Fibroblast of gingiva (primary cell): ENCODE measurements at regions not wholly inside any gene's neighbourhood (a gene's known extent, or its start where the extent isn't known, plus 50 kb on each side); places are given as distances from the start of the nearest gene placed in this dataset.
"Not testable (repeated sequence)": the region's sequence is repeated elsewhere in the genome, so short reads cannot be mapped to it uniquely, and the experiment has no call there.

Experiments used
- DNase-seq: peaks from one replicate; pipeline ENCODE4 v3.0.0-alpha.2; 2011; ENCODE audit warnings: low read depth

DNA sequence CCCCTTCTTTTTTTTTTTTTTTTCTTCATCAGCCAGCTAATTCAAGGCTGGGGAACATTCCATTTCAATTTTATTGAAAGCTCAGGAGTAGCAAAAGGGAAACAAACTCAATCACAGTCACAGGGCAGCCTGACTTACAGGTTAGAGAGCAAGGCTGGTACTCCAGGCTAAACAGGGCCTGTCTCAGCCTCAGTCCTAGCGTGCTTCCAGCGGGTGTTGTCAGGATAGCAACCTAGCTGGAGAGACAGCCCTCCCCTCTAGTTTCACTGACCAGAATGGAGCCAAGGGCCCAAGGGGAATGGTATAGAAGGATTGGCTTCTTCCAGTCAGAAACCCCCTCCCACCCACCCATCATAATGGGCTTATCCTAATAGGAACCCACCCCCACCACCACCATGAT is 132.9 kb downstream of the PXDC1 start:
- DNase-seq: no peak

GRCh38 chr6:3617681-3618311 is 133.7 kb downstream of the PXDC1 start:
- no peak for DNase-seq

DNA sequence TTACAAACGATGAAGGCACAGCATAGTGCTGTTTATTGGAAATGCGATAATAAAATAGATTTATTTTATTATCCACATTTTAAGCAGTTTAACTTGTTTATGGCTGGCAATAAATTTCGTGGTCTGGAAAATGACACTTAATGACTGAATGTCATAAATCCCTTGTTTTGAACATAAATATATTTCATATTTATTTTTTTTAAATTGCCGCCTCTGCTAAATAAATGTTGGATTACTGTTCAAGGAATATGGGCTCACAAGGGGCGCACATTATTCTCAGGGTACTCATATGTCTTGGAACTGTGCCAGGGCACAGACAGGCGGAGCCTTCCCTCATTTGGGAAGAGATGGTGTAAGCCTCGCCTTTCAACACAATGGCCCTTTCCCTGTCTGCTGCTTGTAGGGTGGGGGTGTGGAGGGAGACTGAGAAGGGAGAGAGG is 134.3 kb downstream of the PXDC1 start:
- DNase-seq: no peak

GRCh38 chr6:3616565-3617176 is 134.8 kb downstream of the PXDC1 start:
- DNase-seq: no peak

GRCh38 chr6:3615391-3616380 is 135.8 kb downstream of the PXDC1 start:
- DNase-seq: no peak

DNA sequence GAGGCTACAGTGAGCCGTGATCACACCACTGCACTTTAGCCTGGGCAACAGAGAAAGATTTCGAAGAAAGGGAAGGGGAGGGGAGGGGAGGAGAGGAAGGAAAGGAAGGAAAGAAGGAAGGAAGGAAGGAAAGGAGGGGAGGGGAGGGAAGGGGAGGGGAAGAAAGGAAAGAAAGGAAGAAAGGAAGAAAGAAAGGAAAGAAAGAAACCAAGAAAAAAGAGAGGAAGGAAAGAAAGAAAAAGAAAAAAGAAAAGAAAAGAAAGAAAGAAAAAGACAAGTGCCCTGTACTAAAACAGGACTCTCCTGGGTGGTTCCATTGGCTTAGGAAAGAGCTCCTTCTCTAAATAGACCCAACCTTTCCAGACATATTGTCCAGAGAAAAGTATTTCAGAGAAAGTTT is 136.6 kb downstream of the PXDC1 start:
- no peak for DNase-seq

DNA sequence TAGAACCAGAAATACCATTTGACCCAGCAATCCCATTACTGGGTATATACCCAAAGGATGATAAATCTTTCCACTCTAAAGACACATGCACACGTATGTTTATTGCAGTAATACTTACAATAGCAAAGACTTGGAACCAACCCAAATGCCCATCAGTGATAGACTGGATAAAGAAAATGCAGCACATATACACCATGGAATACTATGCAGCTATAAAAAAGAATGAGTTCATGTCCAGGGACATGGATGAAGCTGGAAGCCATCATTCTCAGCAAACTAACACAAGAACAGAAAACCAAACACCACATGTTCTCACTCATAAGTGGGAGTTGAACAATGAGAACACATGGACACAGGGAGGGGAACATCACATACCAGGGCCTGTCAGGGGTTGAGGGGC is 137.9 kb downstream of the PXDC1 start:
- DNase-seq: not testable (repeated sequence)

DNA sequence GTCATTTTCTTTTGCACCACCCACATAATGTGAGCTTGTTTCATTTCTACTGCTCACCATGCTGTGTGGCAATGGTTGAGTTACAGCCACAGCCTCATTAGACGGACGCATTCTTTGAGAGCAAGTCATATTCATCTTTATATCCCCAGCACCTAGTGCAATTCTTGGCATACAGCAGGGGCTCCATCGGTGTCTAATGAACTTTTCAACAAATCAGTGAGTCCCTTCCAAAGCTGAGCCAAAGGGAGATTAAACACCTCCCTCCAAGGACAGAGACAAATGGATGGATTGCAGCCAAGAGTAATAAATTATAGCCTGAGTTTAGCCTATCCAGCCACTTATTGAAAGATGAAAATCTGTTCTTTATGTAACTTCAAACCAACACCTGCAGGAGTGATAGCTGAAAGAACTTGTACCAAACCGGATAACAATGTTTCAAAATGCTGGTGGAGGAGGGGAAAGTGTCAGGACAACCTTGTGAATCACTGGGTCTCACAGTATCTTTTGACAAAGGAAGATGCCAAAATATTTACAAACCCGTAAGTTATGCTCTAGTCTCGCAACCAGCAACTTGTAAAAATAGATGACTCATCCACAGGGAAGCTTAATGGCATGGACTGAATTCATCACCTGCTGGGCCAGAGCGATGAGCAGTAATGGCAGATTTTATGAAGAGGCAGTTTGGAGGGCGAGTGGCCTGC is 139.0 kb downstream of the PXDC1 start:
- peak; percentile 84 for DNase-seq

DNA sequence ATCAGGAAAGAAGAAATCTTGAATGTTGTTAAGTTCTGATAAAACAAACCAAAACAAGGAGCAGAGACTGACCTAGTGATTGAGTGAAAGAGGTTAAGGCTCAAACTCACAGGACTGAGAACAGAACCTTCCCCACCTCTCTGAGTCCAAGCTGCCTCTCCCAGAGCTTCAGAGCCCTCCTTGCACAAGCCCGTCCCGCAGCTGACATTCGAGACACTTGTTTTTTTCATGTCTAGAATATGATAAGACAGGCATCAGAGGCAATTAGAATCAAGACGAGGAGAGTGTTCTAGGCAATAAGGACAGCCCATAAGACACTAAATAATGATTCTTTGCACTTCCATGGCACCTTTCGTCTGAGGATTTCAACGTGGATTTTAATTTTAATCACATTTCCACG is 140.6 kb downstream of the PXDC1 start:
- DNase-seq: no peak

DNA sequence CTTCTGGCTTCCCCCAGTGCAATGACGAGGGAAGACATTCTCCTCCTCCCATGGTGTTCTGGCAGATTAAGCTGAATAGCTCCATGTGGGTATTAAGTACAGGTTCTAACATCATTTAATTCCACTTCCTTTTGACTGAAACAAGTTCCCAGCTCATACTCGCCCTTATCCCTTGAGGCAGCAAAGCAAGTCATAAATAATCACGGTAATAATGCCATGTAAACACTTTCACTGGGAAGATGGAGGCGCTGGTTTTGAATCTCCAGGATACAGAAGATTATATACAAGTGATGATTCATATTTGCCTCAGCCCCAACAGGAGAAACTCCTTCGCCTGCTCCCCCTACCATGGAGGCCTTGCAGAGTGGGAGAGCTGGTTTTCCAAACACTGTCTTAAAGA is 141.3 kb downstream of the PXDC1 start:
- no peak for DNase-seq

GRCh38 chr6:3609388-3609787 is 142.1 kb downstream of the PXDC1 start:
- DNase-seq: no peak

DNA sequence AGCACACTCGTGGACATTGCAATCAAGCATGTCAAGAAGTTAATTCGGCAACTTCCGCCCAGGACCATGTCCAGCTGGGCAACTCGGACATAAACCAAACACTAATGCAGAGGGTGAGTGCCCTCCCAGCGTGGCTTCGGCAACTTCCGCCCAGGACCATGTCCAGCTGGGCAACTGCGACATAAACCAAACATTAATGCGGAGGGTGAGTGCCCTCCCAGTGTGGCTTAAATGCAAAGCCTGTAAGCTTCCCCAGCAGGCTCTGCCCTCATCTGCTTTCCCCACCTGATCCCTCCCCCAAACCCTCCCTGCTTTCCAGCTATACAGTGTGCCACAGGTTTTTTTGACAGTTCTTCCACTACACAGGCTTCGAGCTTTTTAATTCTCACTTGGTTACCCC is 143.4 kb downstream of the PXDC1 start:
- peak; percentile 11 for DNase-seq

DNA sequence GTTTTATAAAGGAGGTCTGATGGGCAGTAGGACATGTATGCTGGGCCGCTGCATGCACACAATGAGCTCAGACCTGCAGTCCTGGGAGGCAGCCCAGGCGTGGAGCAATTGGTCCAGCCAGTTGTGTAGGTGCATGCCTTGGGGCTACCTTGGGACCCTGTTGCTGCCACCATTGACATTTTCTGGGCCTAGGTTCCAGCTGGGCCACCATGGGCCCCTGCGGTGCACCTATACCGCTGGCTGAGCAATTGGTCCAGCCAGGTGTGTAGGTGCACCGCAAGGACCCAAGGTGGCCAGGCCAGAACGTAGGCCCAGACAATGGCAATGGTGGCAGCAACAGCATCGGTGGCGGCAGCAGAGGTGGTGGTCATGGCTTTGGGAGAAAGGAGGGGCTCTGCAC is 143.9 kb downstream of the PXDC1 start:
- no peak for DNase-seq

DNA sequence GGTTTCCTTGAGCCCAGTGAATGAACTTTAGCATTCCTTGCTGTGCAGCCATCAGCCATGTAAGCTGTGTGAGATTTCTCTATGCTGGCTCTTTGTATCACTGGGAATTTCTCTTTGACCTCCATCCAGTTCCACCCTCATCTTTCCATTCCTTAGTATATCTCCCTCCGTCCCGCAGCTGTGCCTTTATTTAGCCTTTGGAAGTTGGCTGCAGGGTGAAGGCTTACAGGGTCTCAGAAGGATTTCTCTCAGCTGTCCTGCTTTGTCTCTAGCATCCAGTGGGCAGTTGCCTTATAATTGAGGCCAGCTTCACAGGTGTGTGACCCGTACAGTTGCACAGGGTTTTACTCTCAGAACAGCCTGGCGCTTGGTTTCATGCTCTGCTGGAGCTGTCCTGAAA is 144.3 kb downstream of the PXDC1 start:
- no peak for DNase-seq

- DNase-seq: no peak
Observed at GRCh38 chr6:3603340-3604130, 146.7 kb upstream of the SLC22A23 start.

GRCh38 chr6:3601570-3601969 is 144.7 kb upstream of the SLC22A23 start:
- DNase-seq: no peak

DNA sequence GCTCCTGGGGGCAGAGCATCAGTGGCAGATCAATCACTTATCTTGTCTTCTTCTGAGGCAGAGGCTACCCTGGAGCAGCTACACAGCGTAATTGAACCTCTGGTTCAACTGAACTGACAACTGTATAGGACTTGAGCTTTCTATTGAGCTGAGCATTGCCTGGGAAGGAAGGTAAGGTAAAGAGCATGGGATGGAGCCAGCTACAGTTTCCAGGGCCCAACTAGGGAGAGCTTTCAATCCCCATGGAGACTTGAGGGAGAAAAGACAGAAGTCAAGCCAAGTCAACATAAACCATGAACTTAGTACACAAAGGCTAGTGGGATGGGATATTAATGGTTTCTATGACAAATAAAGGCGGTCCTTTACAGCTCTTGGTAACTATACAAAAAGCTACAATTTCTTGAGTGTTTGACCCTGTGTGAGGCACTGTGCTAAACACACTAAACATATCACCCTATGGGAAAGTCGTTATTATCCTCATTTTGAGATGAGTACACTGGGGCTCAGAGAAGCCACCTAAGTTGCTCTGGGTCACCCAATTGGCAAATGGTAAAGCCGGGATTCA is 140.7 kb upstream of the SLC22A23 start:
- DNase-seq: no peak

DNA sequence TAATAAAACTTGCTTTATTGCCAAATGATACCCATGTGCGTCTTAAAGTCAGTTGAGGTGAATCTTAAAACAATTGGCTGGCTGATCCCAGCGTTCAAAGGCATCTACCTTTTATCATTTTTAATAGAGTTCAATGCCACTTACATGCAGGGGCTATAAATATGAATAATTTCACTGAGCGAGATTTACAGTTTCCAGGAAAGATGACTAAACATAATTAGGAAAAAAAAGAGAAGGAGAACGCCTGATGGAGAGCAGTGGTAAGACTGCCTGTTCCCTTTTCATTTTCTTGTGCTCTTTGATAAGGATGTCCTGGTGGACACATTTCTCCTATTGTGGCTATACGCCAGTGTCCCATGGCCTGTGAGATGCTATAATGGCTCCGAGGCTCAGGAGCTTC is 139.9 kb upstream of the SLC22A23 start:
- DNase-seq: no peak

- no peak for DNase-seq
Observed at GRCh38 chr6:3594201-3594600, 137.4 kb upstream of the SLC22A23 start.

DNA sequence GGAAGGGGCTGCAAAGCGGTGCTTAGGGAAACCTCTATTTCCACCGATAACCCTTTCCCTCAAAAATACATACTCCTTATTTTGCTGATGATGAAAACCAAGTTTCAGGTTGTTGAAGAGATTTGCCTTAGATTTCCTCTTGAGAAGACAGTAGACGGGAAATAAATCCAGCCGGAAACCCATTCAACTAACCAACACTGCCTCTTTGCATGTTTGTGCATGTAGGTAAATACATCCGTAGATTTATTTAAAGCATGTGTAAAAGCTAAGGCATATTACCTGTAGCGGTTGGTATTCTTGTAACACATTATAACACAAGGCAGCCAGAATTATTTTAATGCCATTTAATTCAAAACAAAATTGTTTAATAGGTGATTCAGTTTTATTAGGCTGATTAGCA is 136.3 kb upstream of the SLC22A23 start:
- DNase-seq: no peak

DNA sequence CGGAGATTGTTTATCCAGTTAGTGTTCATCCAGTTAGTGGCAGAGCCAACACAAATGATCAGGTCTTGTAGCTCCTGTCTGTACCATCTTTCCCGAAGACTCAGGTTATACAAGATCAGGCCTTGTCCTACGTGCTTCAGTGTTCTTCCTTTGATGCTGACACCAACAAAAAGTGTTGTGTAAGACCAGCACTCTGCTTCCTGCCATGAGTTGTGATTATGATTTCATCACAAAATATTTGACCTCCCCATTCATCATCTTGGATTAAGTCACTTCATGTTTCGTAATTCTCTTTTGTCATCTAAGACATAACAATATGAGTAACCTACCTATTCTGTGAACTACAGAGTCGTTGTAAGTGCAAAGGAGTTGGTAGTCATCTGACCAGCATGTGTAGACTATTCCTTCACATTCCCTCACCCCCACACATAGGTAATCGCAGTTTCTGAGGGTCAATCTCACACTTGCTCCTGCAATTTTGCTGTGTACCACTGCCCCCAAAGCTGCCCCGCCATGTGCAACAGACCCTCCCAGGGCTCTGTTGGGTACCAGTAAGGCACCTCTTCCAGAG is 135.6 kb upstream of the SLC22A23 start:
- peak; percentile 95 for DNase-seq
